ENCODE measurements at regions not wholly inside any gene's neighbourhood (a gene's known extent, or its start where the extent isn't known, plus 50 kb on each side); places are given as distances from the start of the nearest gene placed in this dataset.

GRCh38 chr3:178405531-178405930 lies 130.7 kb upstream of the KCNMB2 start:
- no peak for FAIRE-seq
- WGBS, 2 experiments (ENCODE audit: extremely low coverage in 1 of 2, insufficient coverage in 1 of 2, insufficient read length in 1 of 2, insufficient replicate concordance in 2 of 2, low coverage in 1 of 2, low lambda C conversion rate in 2 of 2, missing lambda C conversion rate in 1 of 2) = 82% methylated on average over 2 of the region's 2 CpGs; no CpG with 5 or more reads in 1 of the 2 experiments
- Histone ChIP-seq H3K79me1 (ENCODE audit: low read depth, low read length) (no peaks in the 10 kb centered on the region), H3K27ac (ENCODE audit: low read depth, low read length) (no peak overlapping the region), H3K79me2 (ENCODE audit: control insufficient read depth in 1 of 2, insufficient read depth in 2 of 2, low read length in 2 of 2) (no peaks in the 10 kb centered on the region), H3K23me2 (ENCODE audit: low read depth, low read length) (no peaks in the 10 kb centered on the region), H2BK12ac (ENCODE audit: low read depth, low read length) (no peak overlapping the region), H3K36me3 (ENCODE audit: control insufficient read depth in 2 of 4, insufficient read depth in 4 of 4, low read length in 3 of 4) (no peaks in the 10 kb centered on the region), H4K20me1 (replicated peaks in 1 of 2; ENCODE audit: control insufficient read depth in 1 of 2, insufficient read depth in 2 of 2, low read length in 2 of 2) (no peaks in the 10 kb centered on the region), H3K9me3 (ENCODE audit: insufficient read depth in 2 of 2, low read depth in 1 of 2, low read length in 1 of 2) (no peaks in the 10 kb centered on the region), H3K23ac (ENCODE audit: insufficient read length) (no peak overlapping the region), H3K4me3 (ENCODE audit: extremely low read depth in 1 of 4, insufficient read depth in 2 of 4, low read depth in 3 of 4, low read length in 4 of 4) (no peak overlapping the region), H2BK20ac (ENCODE audit: low read length) (no peak overlapping the region), H3K4ac (replicated peaks; ENCODE audit: insufficient read length, low read depth, low read length) (no peak overlapping the region), H4K8ac (ENCODE audit: extremely low read depth, insufficient read depth, low read length) (no peak overlapping the region), H3K56ac (replicated peaks; ENCODE audit: insufficient read length, low read depth, low read length) (no peak overlapping the region), H2AK5ac (ENCODE audit: low read depth, low read length) (no peak overlapping the region), H2BK5ac (ENCODE audit: low read depth, low read length) (no peak overlapping the region), H3K4me1 (replicated peaks in 1 of 4; ENCODE audit: control insufficient read depth in 3 of 4, insufficient read depth in 4 of 4, low read length in 3 of 4) (no peaks in the 10 kb centered on the region; a peak in 2 of 7 replicates), H3K18ac (ENCODE audit: extremely low read depth, low read length) (no peak overlapping the region), H3K14ac (ENCODE audit: insufficient read length) (no peak overlapping the region), H3K4me2 (ENCODE audit: insufficient read depth in 1 of 2, low read depth in 2 of 2, low read length in 2 of 2) (no peak overlapping the region), H4K91ac (replicated peaks; ENCODE audit: insufficient read length, low read length) (no peak overlapping the region), H4K5ac (ENCODE audit: insufficient read length, low read depth, low read length) (no peak overlapping the region), H3K9ac (replicated peaks in 1 of 4; ENCODE audit: extremely low read depth in 1 of 4, low read depth in 3 of 4, low read length in 3 of 4) (no peak overlapping the region), H2AFZ (ENCODE audit: low read length) (no peak overlapping the region), H2BK120ac (replicated peaks; ENCODE audit: low read depth, low read length) (no peak overlapping the region), H2BK15ac (ENCODE audit: low read length) (no peak overlapping the region), H3K27me3 (replicated peaks in 1 of 4; ENCODE audit: control insufficient read depth in 3 of 4, extremely low read depth in 1 of 4, insufficient read depth in 3 of 4, low read length in 3 of 4) (no peaks in the 10 kb centered on the region)
- ChIA-PET CTCF (ENCODE audit: partially characterized antibody) (interaction anchor here (1.3 to 1.4 kb wide), 2 partner anchors 9 to 11 kb away, joined by 3 to 6 read pairs; no protein-coding TSS in a partner anchor), POLR2A (ENCODE audit: partially characterized antibody) (no interaction called here)
- no peak for DNase-seq (ENCODE audit: low read depth in 1 of 2, low spot score in 2 of 2)
- TF ChIP-seq GABPA (IDR thresholded peaks at IDR 0.05; ENCODE audit: borderline replicate concordance, insufficient read depth, low read length) (no peak), POU5F1 (IDR thresholded peaks at IDR 0.05; ENCODE audit: low read depth, low read length) (no peak), RXRA (IDR thresholded peaks at IDR 0.05; ENCODE audit: insufficient read depth, low read depth, low read length) (no peak), FOSL1 (IDR thresholded peaks at IDR 0.05; ENCODE audit: insufficient read depth, low read depth, low read length) (no peak), E2F6 (IDR thresholded peaks at IDR 0.05) (no peak), POLR2A (IDR thresholded peaks at IDR 0.05; ENCODE audit: control extremely low read depth in 1 of 2, low read depth in 2 of 2, low read length in 2 of 2) (no peak), CHD1 (IDR thresholded peaks at IDR 0.05; ENCODE audit: low read depth, low read length) (no peak), PHF8 (conservative IDR thresholded peaks at IDR 0.05; ENCODE audit: low read depth, low read length) (no peak), ATF2 (IDR thresholded peaks at IDR 0.05; ENCODE audit: low read length) (no peak), TEAD4 (IDR thresholded peaks at IDR 0.05; ENCODE audit: low read depth, low read length) (no peak), POLR2AphosphoS5 (IDR thresholded peaks at IDR 0.05; ENCODE audit: low read depth, low read length) (no peak)
